SH-SY5Y (cell line): ENCODE measurements at regions not wholly inside any gene's neighbourhood (a gene's known extent, or its start where the extent isn't known, plus 50 kb on each side); places are given as distances from the start of the nearest gene placed in this dataset.

ENCODE experiments used
- GATA2 ChIP-seq: IDR thresholded peaks from 2 replicates; pipeline ENCODE4 v1.6.1; 2011; ENCODE audit warnings: mild to moderate bottlenecking, low read depth, low read length
- GATA3 ChIP-seq: IDR thresholded peaks from 2 replicates; pipeline ENCODE4 v1.6.1; 2011; ENCODE audit warnings: low read depth, mild to moderate bottlenecking, low read length, moderate library complexity

DNA sequence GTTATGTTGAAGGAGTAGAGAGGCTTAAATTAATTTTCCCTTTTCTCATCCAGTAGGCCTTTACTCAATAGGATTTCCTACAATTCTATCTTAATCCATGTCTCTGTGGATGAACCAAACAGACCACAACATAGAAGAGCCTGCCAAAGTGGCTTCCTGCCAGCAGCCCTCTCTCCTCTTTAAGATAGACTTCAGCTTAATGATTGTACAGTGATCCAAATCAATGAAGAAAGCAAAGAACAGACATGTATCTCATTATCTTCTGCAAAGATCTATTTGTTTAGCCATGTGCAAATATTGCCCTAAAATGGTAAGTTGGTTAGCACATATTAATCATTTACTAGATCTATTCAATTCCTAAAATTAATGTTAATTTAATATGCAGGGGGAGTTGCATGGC is 979.6 kb downstream of the LTN1 start:
- TF ChIP-seq GATA2: 0 out of 2 replicates have a peak, but pooled peaks have one; percentile 27

DNA sequence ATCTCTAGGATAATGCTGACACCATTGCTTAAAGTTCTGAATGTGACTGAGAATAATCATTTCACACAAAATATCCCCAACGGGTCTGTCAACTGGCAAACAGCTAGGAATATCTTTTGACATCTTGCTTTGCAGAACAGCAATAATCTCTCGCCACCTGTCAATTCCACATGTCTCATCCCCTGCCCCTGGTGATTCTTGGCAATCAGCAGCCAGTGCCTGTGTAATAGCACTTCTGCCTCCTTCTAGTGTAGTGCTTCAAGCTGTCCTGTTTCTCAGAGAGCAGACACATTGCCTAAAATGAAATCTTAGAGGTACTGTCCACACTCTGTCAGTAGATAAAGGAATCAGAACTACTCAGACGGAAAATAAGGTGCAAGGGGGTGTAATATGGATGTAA is 984.4 kb downstream of the LTN1 start:
- 0 out of 2 replicates have a peak, but pooled peaks have one; percentile 13 for TF ChIP-seq GATA2

DNA sequence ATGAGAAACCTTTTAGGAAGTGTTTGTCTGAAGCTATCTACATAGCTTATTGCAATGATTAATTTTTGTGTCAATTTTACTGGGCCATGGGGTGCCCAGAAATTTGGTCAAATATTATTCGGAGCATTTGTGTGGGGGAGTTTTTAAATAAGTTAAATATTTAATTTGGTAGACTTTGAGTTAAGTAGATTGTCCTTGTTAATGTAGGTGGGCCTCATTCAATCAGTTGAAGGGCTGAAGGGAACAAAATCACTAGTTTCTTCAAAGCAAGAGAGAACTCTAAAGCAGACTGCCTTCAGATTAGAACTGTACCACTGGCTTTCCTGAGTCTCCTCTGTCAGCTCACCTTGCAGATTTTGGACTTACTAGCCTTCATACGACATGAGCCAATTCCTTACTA is 1008.6 kb upstream of the ADAMTS5 start:
- TF ChIP-seq GATA3 (no peak), GATA2 (no peak)

DNA sequence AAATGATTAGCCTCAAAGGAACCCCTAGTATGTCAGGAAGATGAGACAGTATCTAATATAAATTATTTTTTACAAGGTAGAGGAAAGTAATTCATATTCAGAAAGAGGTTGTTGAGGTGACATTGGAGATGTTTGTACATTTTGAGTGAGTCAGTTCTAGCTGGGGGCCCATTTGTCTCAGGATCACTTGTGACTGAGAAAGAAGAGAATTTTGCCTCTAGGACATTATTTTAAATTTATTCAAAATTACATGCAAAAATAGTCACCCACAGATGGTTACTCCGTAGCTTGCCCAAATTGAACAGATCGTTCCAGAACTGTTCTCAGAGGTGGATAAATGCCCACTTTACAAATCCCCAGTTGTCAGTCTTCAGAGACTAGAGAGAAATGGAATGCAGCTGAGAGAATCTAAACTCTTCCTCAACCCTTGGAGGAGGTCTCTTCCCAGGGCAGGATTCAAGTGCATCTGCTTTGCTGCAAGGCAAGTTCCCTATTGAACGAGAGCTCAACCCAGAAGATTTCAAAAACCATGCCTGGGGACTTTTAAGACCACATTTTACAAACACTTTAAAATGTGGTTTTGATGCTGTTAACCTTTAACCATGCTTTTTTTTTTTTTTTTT is 987.8 kb upstream of the ADAMTS5 start:
- TF ChIP-seq GATA3: no peak
- no peak for TF ChIP-seq GATA2

DNA sequence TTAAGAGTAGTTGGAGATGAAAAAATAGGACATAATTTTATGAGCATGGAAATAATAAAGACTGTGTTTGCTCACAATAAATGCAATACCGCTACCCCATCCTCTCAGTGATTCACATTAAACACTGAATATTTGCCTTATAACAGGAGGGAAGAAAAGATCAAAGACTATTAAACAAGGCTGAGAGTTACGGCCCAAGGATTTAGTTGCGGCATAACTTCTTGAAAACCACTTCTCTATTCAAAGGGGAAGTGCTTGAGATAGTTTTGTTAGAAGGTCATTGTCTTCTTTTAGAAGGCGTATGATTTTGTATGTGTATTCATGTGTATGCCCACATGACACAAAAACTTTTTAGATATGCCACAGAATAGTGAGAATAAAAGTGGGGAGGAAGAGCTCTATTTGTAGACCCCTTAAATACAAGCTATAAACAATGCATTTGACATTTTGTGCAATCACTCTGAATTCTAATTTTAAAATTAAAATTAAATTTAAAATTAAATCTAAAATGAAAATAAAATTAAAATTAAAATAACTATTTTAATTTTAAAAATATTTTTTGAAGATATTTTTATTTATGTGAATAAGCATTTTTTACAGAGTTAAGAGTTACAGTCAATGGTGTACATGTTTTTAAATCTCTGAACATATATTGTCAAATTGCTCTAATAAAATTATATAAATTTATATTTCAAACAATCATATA is 986.6 kb upstream of the ADAMTS5 start:
- TF ChIP-seq GATA2: no peak
- TF ChIP-seq GATA3: no peak

DNA sequence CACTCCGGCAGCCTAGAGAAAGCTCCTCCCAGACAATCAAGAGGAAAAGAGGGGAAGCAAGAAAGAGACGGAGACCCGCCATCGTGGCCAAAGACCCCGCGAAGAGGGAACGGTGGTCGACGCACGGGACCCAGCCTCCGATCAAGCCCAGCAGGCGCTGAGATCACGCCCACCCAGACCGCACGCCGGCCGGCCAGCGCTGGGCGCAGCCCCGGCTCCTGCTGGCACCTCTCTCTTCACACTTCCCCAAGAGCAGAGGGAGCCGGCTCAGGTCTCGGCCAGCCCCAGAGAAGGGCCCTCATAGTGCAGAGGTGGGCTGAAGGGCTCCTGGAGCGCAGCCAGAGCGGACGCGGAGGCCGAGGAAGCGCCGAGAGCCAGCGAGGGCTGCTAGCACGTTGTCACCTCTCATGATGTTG is 918.4 kb upstream of the ADAMTS5 start:
- TF ChIP-seq GATA2 (no peak), GATA3 (no peak)

DNA sequence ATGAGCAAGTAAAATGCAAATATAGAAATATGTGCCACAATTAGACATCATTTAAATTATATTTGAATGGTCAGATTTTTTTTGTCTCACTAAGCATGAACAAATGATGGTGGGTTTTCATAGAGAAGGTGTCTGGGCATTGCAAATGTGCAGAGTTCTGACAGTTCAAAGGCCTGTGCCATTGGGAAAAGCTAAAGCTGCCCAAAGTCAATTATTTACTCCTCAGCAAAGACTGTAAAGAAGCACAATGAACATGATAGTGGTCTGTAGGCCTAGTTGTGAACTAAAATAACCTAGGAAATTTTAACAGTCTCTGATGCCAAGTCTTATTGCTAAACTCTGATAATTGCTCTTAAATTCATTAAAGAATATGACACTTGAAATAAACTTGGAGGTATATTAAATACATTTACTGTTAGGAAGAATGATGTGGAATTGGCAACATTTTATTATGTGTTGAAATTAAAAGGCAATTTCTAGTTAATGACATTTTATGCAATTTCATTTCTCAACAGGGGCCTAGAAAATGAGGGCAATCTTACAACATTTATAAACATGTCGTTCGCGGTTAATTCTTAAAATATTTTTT is 874.3 kb upstream of the ADAMTS5 start:
- TF ChIP-seq GATA3 (no peak), GATA2 (no peak)

DNA sequence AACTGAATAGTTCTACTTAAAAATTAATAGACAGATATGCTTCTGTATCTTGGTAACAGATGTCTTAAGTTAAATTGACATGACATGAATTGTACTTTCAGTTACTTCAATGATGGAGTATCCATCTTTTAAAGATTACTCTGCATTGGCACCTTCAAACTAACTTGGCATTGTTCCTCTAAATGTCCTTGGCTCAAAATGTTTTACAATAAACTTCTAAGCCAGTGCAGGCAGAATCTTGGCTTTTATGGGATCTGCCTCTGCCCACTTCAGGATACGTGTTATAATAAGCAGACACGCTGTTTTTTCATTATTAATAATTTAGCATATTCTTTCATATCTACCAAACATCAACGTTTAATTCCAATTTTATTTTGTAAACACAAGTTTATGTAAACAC is 873.4 kb upstream of the ADAMTS5 start:
- TF ChIP-seq GATA2 (no peak), GATA3 (no peak)

DNA sequence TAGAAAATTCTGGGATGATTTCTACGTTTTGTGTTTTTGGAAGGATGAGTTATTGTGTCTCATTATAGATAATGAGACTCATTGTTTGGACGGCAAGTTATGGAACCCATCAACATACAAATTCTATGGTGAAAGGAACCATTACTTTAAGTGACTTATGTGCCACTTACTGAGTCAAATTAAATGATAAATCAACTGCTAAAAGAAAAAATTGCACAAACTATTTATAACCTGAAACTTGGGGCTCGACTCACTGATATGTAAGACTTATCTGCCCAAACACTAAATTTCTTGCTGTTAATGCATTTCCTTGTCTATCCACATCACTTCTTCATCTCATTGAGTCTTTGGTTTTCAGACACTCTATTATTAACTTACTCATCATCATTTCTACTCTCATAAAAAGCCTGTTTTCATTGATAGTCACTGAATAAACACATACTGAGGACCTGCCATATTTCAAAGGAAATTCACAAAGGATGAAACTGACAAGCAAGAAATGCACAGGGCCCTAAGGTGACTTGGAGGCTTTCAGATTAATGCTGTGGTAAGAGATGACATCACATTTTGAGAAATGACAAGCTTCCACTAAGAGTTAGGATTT is 872.7 kb upstream of the ADAMTS5 start:
- TF ChIP-seq GATA2 (no peak), GATA3 (no peak)

DNA sequence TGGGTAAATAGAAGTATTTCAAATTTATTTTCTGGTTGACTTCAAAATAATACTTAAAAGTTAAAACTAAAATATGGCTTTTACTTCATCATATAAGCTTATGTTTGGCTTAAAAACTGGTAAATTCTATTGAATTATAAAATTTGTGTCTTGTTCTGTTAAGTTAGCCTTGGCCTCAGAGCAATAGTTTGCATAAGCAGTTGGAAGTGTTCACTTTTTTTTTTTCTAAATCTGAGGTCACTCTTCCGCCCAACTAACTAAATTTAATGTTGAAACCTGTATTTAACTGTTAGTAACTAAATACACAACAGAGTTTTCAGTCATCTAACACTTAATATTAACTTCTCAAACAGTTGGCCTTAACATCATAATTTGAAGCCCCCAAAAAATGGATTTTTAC is 871.7 kb upstream of the ADAMTS5 start:
- TF ChIP-seq GATA2 (no peak), GATA3 (no peak)

DNA sequence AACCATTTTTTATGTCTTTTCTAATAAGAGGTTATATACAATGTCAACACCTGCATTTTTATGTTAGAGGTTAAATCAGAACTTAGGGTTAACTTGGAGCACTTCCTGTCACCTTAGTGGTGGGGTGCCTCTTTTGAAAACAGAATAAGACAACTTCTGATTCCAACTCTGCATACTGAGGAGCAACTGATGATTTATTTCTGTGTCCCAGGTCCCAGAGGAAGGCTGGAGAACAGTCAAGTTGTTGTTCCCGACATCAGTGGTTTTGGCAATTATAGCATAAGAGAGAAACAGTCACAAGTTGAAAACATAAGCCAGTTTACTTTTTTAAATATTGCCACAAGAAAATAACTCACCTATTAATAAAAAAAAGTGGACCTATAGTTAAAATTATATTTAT is 871.0 kb upstream of the ADAMTS5 start:
- TF ChIP-seq GATA3 (no peak), GATA2 (no peak)

DNA sequence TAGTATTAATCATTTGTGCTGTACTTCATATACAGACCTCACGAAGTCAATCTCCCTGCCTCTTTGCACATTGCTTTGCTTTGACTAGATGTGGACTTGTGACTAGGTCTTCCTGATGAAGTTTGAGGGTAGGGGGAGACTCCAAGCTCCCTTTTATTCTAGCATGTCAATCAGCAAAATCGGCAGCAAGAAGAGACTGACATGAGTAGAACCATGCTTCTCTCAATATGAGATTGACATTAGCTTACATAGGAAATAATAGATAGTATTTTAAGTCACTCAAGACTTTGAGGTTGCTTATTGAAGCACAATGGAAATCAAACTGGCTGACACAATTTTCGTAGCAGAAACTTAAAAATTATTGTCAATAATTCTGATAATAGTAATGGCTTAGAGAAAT is 866.4 kb upstream of the ADAMTS5 start:
- TF ChIP-seq GATA3 (no peak), GATA2 (no peak)

DNA sequence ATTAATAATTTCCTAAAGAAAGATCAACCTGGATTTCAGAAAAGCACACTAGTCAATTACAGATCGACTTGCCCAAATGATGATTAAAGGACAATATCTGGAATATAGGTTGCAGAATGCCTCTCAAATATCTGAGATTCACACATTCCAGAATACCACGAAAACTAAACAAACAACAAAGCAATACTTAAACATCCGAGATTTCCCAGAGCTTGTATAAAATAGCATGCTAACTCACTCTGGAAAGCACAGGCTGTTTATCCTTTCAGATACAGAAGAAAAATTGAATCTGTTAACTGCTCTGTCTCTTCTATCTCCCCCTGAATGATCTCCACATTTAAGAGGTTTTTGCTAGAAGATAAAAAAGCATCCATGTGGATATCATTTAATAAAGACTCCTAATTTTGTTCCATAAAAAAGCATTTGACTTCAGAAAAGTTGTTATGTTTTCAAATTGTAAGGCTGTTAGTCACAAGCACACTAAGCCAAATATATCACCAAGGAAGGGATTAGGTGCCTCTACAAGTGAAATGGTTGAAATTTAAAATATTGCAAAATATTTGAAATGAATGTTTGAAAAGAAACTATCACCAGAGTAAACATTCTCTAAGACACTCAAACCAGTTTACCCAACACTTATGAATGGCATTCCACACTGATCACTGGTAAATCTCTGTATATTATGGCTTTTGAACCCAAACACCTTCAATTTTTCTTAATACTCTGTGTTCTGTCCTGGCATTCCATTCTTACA is 865.1 kb upstream of the ADAMTS5 start:
- TF ChIP-seq GATA3 (no peak), GATA2 (no peak)

DNA sequence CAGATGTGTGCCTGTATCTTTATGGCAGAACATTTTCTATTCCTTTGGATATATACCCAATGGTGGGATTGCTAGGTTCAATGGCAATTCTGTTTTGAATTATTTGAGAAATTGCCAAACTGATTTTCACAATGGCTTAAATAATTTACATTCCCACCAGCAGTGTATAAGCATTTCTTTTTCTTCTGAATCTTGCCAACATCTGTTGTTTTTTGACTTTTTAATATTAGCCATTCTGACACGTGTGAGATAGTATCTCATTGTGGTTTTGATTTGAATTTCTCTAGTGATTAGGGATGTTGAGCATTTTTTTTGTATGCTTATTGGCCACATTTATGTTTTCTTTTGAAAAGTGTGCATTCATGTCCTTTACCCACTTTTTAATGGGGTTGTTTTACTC is 864.3 kb upstream of the ADAMTS5 start:
- TF ChIP-seq GATA3: no peak
- no peak for TF ChIP-seq GATA2
